CD4-positive, alpha-beta T cell (primary cell): ENCODE measurements at regions not wholly inside any gene's neighbourhood (a gene's known extent, or its start where the extent isn't known, plus 50 kb on each side); places are given as distances from the start of the nearest gene placed in this dataset.
A peak's percentile ranks its signal among the peaks of the same experiment; 100 is the strongest.

Experiments used
- ATAC-seq: fragments of 200-7000 bp; cut with Tn5 transposase; one replicate; pipeline ENCODE4 v1.10.0; 2022; ENCODE audit warnings: mild to moderate bottlenecking; ENCODE audit not compliant: poor library complexity
- CTCF ChIA-PET: fragments of 350-600 bp; sonication (Branson Sonifier 250); formaldehyde crosslinking; loops from one replicate; lab custom pipeline; 2021; ENCODE audit warnings: antibody characterized with exemption, inconsistent platforms; lab: Charles Lee
- POLR2A ChIA-PET: fragments of 350-600 bp; sonication (Branson Sonifier 250); formaldehyde crosslinking; loops from one replicate; lab custom pipeline; 2021; ENCODE audit warnings: antibody characterized with exemption, inconsistent platforms; lab: Charles Lee
- DNase-seq, 14 experiments: peaks; one replicate each; pipeline ENCODE4 v3.0.0-alpha.2; 2013 to 2020; ENCODE audit warnings: mixed read lengths in 2 of 14
- H3K27ac ChIP-seq, 2 donors: one replicate each; pipeline versions ENCODE4 v1.5.1 to v1.7.0; 2013; ENCODE audit warnings: low read length in 2 of 2, low read depth in 1 of 2, mild to moderate bottlenecking in 1 of 2
- H3K27me3 ChIP-seq, 2 experiments: 1 replicate in 1 of 2; 2 replicates in 1 of 2; pipeline versions ENCODE4 v1.6.1 to v1.7.0; 2013; ENCODE audit warnings: low read length in 2 of 2, control low read depth in 1 of 2, mild to moderate bottlenecking in 1 of 2, moderate library complexity in 1 of 2; ENCODE audit not compliant: insufficient read depth in 2 of 2, control insufficient read depth in 1 of 2
- H3K36me3 ChIP-seq: one replicate; pipeline ENCODE4 v1.6.1; 2013; ENCODE audit warnings: low read length, control low read depth; ENCODE audit not compliant: insufficient read depth
- H3K4me1 ChIP-seq: one replicate; pipeline ENCODE4 v1.6.1; 2013; ENCODE audit warnings: low read length, control low read depth; ENCODE audit not compliant: insufficient read depth
- H3K4me3 ChIP-seq: one replicate; pipeline ENCODE4 v1.5.1; 2013; ENCODE audit warnings: mild to moderate bottlenecking, low read length, moderate library complexity
- H3K9me3 ChIP-seq, 2 experiments: 1 replicate in 1 of 2; 2 replicates in 1 of 2; pipeline versions ENCODE4 v1.6.1 to v1.7.0; 2013; ENCODE audit warnings: low read length in 2 of 2, mild to moderate bottlenecking in 2 of 2, control low read depth in 1 of 2, moderate library complexity in 1 of 2; ENCODE audit not compliant: control insufficient read depth in 1 of 2, insufficient read depth in 1 of 2
- H3K27ac Mint-ChIP-seq: one replicate; pipeline ENCODE4 v1.8.0; 2020; ENCODE audit warnings: mixed read lengths
- H3K27me3 Mint-ChIP-seq: one replicate; pipeline ENCODE4 v1.8.0; 2021; ENCODE audit warnings: mixed read lengths
- H3K36me3 Mint-ChIP-seq: one replicate; pipeline ENCODE4 v1.8.0; 2021; ENCODE audit warnings: low read depth, mixed read lengths
- H3K4me1 Mint-ChIP-seq: one replicate; pipeline ENCODE4 v1.8.0; 2021; ENCODE audit warnings: low read depth, mixed read lengths
- H3K4me3 Mint-ChIP-seq: one replicate; pipeline ENCODE4 v1.8.0; 2020; ENCODE audit warnings: mild to moderate bottlenecking, mixed read lengths
- H3K9me3 Mint-ChIP-seq: one replicate; pipeline ENCODE4 v1.8.0; 2020; ENCODE audit warnings: mixed read lengths
- intact Hi-C, 2 experiments: fragments of 100-400 bp; cut with DNase I in 1 of 2; cut with micrococcal nuclease in 1 of 2; formaldehyde crosslinking; loops; one replicate each; pipeline versions ENCODE4 v1.15.1 to v1.9.0; 2023 to 2025; cut with DNase I, micrococcal nuclease
- TF ChIP-seq, protein P1 (sequence below): fragments of 200-600 bp; IDR thresholded peaks from one replicate; pipeline ENCODE4 v1.8.0; 2022; ENCODE audit warnings: antibody characterized with exemption, mild to moderate bottlenecking

DNA sequence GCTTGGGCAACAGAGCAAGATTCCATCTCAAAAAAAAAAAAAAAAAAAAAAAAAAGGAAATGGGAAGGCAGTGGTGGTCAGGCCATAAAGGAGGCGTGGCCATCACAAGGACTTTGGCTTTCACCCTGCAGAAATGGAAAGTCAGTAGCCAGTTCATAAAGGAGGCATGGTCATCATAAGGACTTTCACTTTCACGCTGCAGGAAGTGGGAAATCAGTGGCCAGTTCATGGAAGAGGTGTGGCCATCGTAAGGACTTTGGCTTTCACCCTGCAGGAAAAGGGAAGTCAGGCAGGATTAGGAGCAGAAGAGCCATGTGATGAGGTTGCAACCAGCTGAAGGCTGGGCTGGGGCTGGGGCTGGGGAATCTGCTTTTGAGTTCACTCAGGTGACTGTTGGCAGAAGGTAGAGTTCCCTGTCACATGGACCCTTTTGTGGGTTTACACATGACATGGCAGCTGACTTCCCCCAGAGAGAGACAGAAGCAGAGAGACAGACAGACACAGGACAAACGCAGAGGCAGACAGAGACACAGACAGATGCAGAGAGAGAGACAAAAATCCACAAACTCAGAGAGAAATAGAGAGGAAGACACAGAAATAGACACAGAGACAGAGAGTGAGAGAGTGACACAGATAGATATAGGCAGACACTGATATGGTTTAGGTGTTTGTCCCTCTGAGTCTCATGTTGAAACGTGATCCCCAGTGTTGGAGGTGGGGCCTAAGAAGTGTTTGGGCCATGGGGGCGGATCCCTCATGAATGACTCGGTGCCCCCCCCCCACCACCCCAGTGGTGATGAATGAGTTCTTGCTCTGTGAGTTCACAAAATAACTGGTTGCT lies 263.9 kb upstream of the KAZN start:
- ChIA-PET CTCF (no interaction called here), POLR2A (no interaction called here)
- Histone ChIP-seq H3K27ac (no peak overlapping the region), H3K4me3 (no peak overlapping the region), H3K9me3 (no peaks in the 10 kb centered on the region), H3K36me3 (no peaks in the 10 kb centered on the region), H3K27me3 (no peaks in the 10 kb centered on the region), H3K4me1 (no peaks in the 10 kb centered on the region)
- H3K4me1 Mint-ChIP-seq = peaks cover 14% of the 10 kb centered on the region
- peaks cover 8% of the 10 kb centered on the region for H3K27me3 Mint-ChIP-seq
- intact Hi-C loops = no loop called here
- H3K27ac Mint-ChIP-seq = peak overlapping the region; percentile 7
- DNase-seq (peak in 1 of 14 experiments; percentile 6), ATAC-seq (no peak)
- H3K4me3 Mint-ChIP-seq = no peak overlapping the region
- H3K9me3 Mint-ChIP-seq = peaks cover 8% of the 10 kb centered on the region
- TF ChIP-seq, protein P1, sequence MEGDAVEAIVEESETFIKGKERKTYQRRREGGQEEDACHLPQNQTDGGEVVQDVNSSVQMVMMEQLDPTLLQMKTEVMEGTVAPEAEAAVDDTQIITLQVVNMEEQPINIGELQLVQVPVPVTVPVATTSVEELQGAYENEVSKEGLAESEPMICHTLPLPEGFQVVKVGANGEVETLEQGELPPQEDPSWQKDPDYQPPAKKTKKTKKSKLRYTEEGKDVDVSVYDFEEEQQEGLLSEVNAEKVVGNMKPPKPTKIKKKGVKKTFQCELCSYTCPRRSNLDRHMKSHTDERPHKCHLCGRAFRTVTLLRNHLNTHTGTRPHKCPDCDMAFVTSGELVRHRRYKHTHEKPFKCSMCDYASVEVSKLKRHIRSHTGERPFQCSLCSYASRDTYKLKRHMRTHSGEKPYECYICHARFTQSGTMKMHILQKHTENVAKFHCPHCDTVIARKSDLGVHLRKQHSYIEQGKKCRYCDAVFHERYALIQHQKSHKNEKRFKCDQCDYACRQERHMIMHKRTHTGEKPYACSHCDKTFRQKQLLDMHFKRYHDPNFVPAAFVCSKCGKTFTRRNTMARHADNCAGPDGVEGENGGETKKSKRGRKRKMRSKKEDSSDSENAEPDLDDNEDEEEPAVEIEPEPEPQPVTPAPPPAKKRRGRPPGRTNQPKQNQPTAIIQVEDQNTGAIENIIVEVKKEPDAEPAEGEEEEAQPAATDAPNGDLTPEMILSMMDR = no peak
- no peaks in the 10 kb centered on the region for H3K36me3 Mint-ChIP-seq

DNA sequence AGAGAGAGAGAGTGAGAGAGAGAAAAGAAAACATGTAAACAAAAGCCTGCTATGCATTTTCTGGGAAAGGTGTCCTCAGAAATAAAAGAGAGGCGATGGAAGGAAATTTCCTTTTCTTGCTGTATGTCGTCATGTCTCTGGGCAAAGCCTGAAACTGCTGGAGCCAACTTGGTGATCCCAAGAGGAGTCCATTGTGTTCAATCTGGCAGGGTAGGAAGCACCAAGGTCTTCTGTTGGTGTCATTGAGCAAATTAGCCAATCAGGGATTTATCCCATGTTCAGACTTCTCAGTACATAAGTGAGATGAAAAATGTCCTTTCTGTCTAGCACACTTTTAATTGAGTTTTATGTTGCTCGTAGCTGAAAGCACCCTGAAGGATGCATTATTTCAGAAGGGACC lies 260.0 kb upstream of the KAZN start:
- H3K27ac Mint-ChIP-seq = no peak overlapping the region
- no peaks in the 10 kb centered on the region for H3K36me3 ChIP-seq
- peaks cover 0 to 3% of the 10 kb centered on the region in 2 experiments for H3K27me3 ChIP-seq
- H3K9me3 Mint-ChIP-seq = peaks cover under 1% of the 10 kb centered on the region
- ATAC-seq (no peak), DNase-seq (no peak)
- H3K4me1 ChIP-seq = no peaks in the 10 kb centered on the region
- no peaks in the 10 kb centered on the region for H3K9me3 ChIP-seq
- no peaks in the 10 kb centered on the region for H3K4me1 Mint-ChIP-seq
- TF ChIP-seq, protein P1 = no peak
- no peak overlapping the region for H3K4me3 Mint-ChIP-seq
- intact Hi-C loops = no loop called here
- no peak overlapping the region for H3K4me3 ChIP-seq
- H3K27ac ChIP-seq = no peak overlapping the region
- no peaks in the 10 kb centered on the region for H3K36me3 Mint-ChIP-seq
- ChIA-PET CTCF (no interaction called here), POLR2A (no interaction called here)
- H3K27me3 Mint-ChIP-seq = peaks cover 22% of the 10 kb centered on the region

DNA sequence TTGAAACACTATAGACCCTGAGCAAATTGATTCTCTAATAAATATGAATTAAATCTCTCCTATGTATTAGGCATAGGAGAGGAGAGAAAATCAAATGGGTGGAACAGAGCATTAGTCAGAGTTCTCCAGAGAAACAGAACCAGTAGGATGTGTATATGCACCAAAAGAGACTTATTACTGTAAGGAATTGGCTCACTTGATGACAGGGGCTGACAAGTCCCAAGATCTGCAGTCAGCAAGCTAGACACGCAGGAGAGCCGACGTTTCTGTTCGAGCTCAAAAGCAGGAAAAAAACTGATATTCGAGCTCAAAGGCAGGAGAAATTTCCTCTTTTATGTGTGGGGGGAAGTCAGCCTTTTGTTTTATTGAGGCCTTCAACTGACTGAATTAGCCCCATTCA lies 259.2 kb upstream of the KAZN start:
- no peak overlapping the region for H3K27ac ChIP-seq
- ChIA-PET POLR2A (no interaction called here), CTCF (no interaction called here)
- peaks cover 22% of the 10 kb centered on the region for H3K27me3 Mint-ChIP-seq
- H3K27me3 ChIP-seq = peaks cover 0 to 3% of the 10 kb centered on the region in 2 experiments
- intact Hi-C loops = no loop called here
- H3K9me3 Mint-ChIP-seq = no peaks in the 10 kb centered on the region
- H3K4me3 Mint-ChIP-seq = no peak overlapping the region
- H3K4me3 ChIP-seq = no peak overlapping the region
- H3K4me1 ChIP-seq = no peaks in the 10 kb centered on the region
- ATAC-seq = no peak
- H3K27ac Mint-ChIP-seq = no peak overlapping the region
- no peaks in the 10 kb centered on the region for H3K9me3 ChIP-seq
- no peaks in the 10 kb centered on the region for H3K4me1 Mint-ChIP-seq
- H3K36me3 Mint-ChIP-seq = no peaks in the 10 kb centered on the region
- no peaks in the 10 kb centered on the region for H3K36me3 ChIP-seq
- TF ChIP-seq, protein P1 = no peak
- DNase-seq = no peak
